ENCODE measurements at regions not wholly inside any gene's neighbourhood (a gene's known extent, or its start where the extent isn't known, plus 50 kb on each side); places are given as distances from the start of the nearest gene placed in this dataset.

DNA sequence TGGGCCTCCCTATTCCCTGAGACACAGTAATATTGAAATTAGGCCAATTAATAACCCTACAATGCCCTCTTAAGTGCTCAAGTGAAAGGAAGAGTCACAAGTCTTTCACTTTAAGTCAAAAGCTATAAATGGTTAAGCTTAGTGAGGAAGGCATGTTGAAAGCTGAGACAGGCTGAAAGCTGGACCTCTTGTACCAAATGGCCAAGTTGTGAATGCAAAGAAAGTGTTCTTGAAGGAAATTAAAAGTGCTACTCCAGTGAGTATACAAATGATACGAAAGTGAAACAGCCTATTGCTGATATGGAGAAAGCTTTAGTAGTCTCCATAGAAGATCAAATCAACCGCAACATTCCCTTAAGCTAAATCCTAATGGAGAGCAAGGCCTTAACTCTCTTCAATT, 140.8 kb downstream of the PTCSC3 start:
- Histone ChIP-seq H3K27ac (ENCODE audit: insufficient read depth, low read length) (no peak overlapping the region), H3K36me3 (ENCODE audit: control insufficient read depth, insufficient read depth, low read length) (no peaks in the 10 kb centered on the region), H3K4me2 (ENCODE audit: extremely low read depth, insufficient read depth, low read length) (no peak overlapping the region), H3K9ac (ENCODE audit: insufficient read depth, low read length) (no peak overlapping the region), H3K4me3 (replicated peaks in 1 of 4; ENCODE audit: control extremely low read depth in 1 of 4, insufficient read depth in 1 of 4, low read depth in 3 of 4, low read length in 4 of 4) (no peak overlapping the region), H3K27me3 (ENCODE audit: control insufficient read depth, insufficient read depth, low read length) (no peaks in the 10 kb centered on the region), H3K4me1 (ENCODE audit: control insufficient read depth, extremely low read depth, insufficient read depth, low read length) (no peaks in the 10 kb centered on the region), H3K9me3 (ENCODE audit: control insufficient read depth, insufficient read depth, low read depth, low read length) (no peaks in the 10 kb centered on the region), H2AFZ (ENCODE audit: low read length) (no peak overlapping the region), H3K79me2 (ENCODE audit: control insufficient read depth, insufficient read depth, low read length) (no peaks in the 10 kb centered on the region), H4K20me1 (ENCODE audit: control insufficient read depth, extremely low read depth, insufficient read depth, low read length) (no peaks in the 10 kb centered on the region)
- no peak for TF ChIP-seq EZH2 (IDR thresholded peaks at IDR 0.05; ENCODE audit: low read length, missing control alignments)
- TF ChIP-seq, protein P1, sequence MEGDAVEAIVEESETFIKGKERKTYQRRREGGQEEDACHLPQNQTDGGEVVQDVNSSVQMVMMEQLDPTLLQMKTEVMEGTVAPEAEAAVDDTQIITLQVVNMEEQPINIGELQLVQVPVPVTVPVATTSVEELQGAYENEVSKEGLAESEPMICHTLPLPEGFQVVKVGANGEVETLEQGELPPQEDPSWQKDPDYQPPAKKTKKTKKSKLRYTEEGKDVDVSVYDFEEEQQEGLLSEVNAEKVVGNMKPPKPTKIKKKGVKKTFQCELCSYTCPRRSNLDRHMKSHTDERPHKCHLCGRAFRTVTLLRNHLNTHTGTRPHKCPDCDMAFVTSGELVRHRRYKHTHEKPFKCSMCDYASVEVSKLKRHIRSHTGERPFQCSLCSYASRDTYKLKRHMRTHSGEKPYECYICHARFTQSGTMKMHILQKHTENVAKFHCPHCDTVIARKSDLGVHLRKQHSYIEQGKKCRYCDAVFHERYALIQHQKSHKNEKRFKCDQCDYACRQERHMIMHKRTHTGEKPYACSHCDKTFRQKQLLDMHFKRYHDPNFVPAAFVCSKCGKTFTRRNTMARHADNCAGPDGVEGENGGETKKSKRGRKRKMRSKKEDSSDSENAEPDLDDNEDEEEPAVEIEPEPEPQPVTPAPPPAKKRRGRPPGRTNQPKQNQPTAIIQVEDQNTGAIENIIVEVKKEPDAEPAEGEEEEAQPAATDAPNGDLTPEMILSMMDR (conservative IDR thresholded peaks at IDR 0.05 in 1 of 2, IDR thresholded peaks at IDR 0.05 in 1 of 2; ENCODE audit: low read depth in 1 of 2, low read length in 2 of 2) = no peak
- no peak for DNase-seq (ENCODE audit: low read depth in 2 of 2)

DNA sequence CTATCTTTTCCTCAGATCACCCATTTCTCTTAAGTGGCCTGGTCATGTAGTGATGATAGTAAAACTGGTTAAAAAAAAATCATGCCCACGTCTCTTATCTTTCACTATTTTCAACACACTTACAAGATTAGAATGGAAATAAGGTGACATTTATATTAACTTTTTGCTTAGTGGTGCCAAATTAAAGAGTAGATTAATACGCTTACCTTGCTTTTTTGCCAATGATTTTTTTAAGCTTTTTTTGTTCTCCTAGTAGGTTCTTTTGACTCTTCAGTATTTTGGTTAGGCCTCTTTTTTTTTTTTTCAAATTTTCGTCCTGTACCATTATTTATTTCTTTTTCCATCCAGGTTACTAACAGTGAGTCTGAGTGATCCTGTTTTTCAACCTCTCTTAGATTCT, 147.9 kb downstream of the PTCSC3 start:
- Histone ChIP-seq H3K4me2 (ENCODE audit: extremely low read depth, insufficient read depth, low read length) (no peak overlapping the region), H3K36me3 (ENCODE audit: control insufficient read depth, insufficient read depth, low read length) (no peaks in the 10 kb centered on the region), H3K9ac (ENCODE audit: insufficient read depth, low read length) (no peak overlapping the region), H4K20me1 (ENCODE audit: control insufficient read depth, extremely low read depth, insufficient read depth, low read length) (no peaks in the 10 kb centered on the region), H2AFZ (ENCODE audit: low read length) (no peak overlapping the region), H3K27ac (ENCODE audit: insufficient read depth, low read length) (no peak overlapping the region), H3K4me3 (replicated peaks in 1 of 4; ENCODE audit: control extremely low read depth in 1 of 4, insufficient read depth in 1 of 4, low read depth in 3 of 4, low read length in 4 of 4) (no peak overlapping the region), H3K9me3 (ENCODE audit: control insufficient read depth, insufficient read depth, low read depth, low read length) (no peaks in the 10 kb centered on the region), H3K4me1 (ENCODE audit: control insufficient read depth, extremely low read depth, insufficient read depth, low read length) (no peaks in the 10 kb centered on the region), H3K79me2 (ENCODE audit: control insufficient read depth, insufficient read depth, low read length) (no peaks in the 10 kb centered on the region), H3K27me3 (ENCODE audit: control insufficient read depth, insufficient read depth, low read length) (no peaks in the 10 kb centered on the region)
- TF ChIP-seq EZH2 (IDR thresholded peaks at IDR 0.05; ENCODE audit: low read length, missing control alignments) = no peak
- TF ChIP-seq, protein P1 (conservative IDR thresholded peaks at IDR 0.05 in 1 of 2, IDR thresholded peaks at IDR 0.05 in 1 of 2; ENCODE audit: low read depth in 1 of 2, low read length in 2 of 2) = no peak
- no peak for DNase-seq (ENCODE audit: low read depth in 2 of 2)

DNA sequence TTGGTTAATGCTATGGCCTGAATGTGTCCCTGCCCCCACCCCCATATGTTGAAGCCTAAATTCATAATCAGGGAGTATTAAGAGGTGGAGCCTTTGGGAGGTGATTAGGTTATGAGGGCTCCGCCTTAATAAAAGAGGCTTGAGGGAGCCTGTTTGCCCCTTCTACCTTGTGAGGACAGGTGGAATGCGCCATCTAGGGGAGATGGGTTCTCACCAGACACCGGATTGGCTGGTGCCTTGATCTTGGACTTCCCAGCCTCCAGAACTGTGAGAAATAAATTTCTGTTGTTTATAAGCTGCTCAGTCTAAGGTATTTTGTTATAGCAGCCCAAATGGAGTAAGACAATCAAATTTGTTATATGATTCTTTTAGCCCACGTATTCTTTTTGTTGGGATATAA, 148.3 kb downstream of the PTCSC3 start:
- H3K9ac ChIP-seq (ENCODE audit: insufficient read depth, low read length) = no peak overlapping the region
- no peak overlapping the region for H3K4me3 ChIP-seq (replicated peaks in 1 of 4; ENCODE audit: control extremely low read depth in 1 of 4, insufficient read depth in 1 of 4, low read depth in 3 of 4, low read length in 4 of 4)
- TF ChIP-seq, protein P1 (conservative IDR thresholded peaks at IDR 0.05 in 1 of 2, IDR thresholded peaks at IDR 0.05 in 1 of 2; ENCODE audit: low read depth in 1 of 2, low read length in 2 of 2) = no peak
- no peak for TF ChIP-seq EZH2 (IDR thresholded peaks at IDR 0.05; ENCODE audit: low read length, missing control alignments)
- H3K27ac ChIP-seq (ENCODE audit: insufficient read depth, low read length) = no peak overlapping the region
- H4K20me1 ChIP-seq (ENCODE audit: control insufficient read depth, extremely low read depth, insufficient read depth, low read length) = no peaks in the 10 kb centered on the region
- no peaks in the 10 kb centered on the region for H3K9me3 ChIP-seq (ENCODE audit: control insufficient read depth, insufficient read depth, low read depth, low read length)
- no peaks in the 10 kb centered on the region for H3K4me1 ChIP-seq (ENCODE audit: control insufficient read depth, extremely low read depth, insufficient read depth, low read length)
- no peaks in the 10 kb centered on the region for H3K79me2 ChIP-seq (ENCODE audit: control insufficient read depth, insufficient read depth, low read length)
- no peak overlapping the region for H3K4me2 ChIP-seq (ENCODE audit: extremely low read depth, insufficient read depth, low read length)
- no peak for DNase-seq (ENCODE audit: low read depth in 2 of 2)
- H3K36me3 ChIP-seq (ENCODE audit: control insufficient read depth, insufficient read depth, low read length) = no peaks in the 10 kb centered on the region
- no peak overlapping the region for H2AFZ ChIP-seq (ENCODE audit: low read length)
- H3K27me3 ChIP-seq (ENCODE audit: control insufficient read depth, insufficient read depth, low read length) = no peaks in the 10 kb centered on the region

Measured in fibroblast of lung (primary cell).